ENCODE measurements at regions not wholly inside any gene's neighbourhood (a gene's known extent, or its start where the extent isn't known, plus 50 kb on each side); places are given as distances from the start of the nearest gene placed in this dataset.

DNA sequence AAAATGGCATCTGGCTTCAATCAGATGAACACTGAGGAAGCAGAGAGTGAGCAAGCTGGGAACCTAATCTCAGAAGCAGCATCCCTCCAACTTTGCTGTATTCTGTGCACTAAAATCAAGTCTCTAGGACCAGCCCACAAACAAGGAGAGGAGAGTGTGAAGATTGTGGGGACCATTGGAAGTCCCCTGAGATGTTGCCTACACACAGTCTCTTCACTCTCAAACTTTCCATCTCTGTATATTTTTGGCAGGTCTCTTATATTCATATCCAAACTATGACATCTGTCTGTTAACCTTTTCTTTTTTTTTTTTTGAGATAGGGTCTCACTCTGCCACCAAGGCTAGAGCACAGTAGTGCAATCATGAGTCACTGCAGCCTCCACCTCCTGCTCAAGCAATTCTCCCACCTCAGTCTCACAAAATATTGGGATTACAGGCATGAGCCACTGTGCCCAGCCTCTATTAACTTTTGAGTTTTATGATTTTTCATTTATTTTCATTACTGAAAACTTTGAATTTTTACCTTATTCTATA, 1096.4 kb downstream of the TBC1D22A start:
- no peak for TF ChIP-seq POLR2AphosphoS5 (IDR thresholded peaks at IDR 0.05; ENCODE audit: low read depth, low read length)
- TF ChIP-seq, protein P1, sequence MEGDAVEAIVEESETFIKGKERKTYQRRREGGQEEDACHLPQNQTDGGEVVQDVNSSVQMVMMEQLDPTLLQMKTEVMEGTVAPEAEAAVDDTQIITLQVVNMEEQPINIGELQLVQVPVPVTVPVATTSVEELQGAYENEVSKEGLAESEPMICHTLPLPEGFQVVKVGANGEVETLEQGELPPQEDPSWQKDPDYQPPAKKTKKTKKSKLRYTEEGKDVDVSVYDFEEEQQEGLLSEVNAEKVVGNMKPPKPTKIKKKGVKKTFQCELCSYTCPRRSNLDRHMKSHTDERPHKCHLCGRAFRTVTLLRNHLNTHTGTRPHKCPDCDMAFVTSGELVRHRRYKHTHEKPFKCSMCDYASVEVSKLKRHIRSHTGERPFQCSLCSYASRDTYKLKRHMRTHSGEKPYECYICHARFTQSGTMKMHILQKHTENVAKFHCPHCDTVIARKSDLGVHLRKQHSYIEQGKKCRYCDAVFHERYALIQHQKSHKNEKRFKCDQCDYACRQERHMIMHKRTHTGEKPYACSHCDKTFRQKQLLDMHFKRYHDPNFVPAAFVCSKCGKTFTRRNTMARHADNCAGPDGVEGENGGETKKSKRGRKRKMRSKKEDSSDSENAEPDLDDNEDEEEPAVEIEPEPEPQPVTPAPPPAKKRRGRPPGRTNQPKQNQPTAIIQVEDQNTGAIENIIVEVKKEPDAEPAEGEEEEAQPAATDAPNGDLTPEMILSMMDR (IDR thresholded peaks at IDR 0.05 in 2 of 3, conservative IDR thresholded peaks at IDR 0.05 in 1 of 3; ENCODE audit: borderline replicate concordance in 1 of 3, insufficient read depth in 1 of 3, low read depth in 2 of 3, low read length in 2 of 3) = no peak
- TF ChIP-seq SIN3A (IDR thresholded peaks at IDR 0.05; ENCODE audit: low read depth) = no peak
- no peak for TF ChIP-seq EZH2phosphoT487 (IDR thresholded peaks at IDR 0.05; ENCODE audit: borderline replicate concordance)
- TF ChIP-seq POLR2A (IDR thresholded peaks at IDR 0.05; ENCODE audit: borderline replicate concordance, extremely low read depth, insufficient read depth, insufficient read length) = no peak
